GM23338 (cell line): ENCODE measurements at regions not wholly inside any gene's neighbourhood (a gene's known extent, or its start where the extent isn't known, plus 50 kb on each side); places are given as distances from the start of the nearest gene placed in this dataset.

Source experiments
- ATAC-seq: fragments of 200-7000 bp; cut with Tn5 transposase; 3 replicates; pipeline ENCODE4 v1.9.1; 2020
- DNase-seq: peaks from one replicate; pipeline ENCODE4 v3.0.0-alpha.2; 2015; ENCODE audit warnings: low spot score
- H2AFZ ChIP-seq: fragments of 200-600 bp; sonication (generic); 2 replicates; pipeline ENCODE4 v1.8.0; 2016; ENCODE audit warnings: antibody characterized with exemption, mild to moderate bottlenecking, moderate library complexity
- H3F3A ChIP-seq: fragments of 200-600 bp; sonication (generic); replicated peaks from 2 replicates; pipeline ENCODE4 v1.8.0; 2017; ENCODE audit warnings: antibody characterized with exemption, mixed run types, low read depth
- H3K27ac ChIP-seq: fragments of 200-600 bp; sonication (generic); 2 replicates; pipeline ENCODE4 v1.6.1; 2016; ENCODE audit warnings: low read depth
- H3K27me3 ChIP-seq: fragments of 200-600 bp; sonication (generic); 2 replicates; pipeline ENCODE4 v1.8.0; 2016; ENCODE audit warnings: mild to moderate bottlenecking, mixed run types, moderate library complexity; ENCODE audit not compliant: insufficient read depth
- H3K36me3 ChIP-seq: fragments of 200-600 bp; sonication (generic); 2 replicates; pipeline ENCODE4 v1.8.0; 2016; ENCODE audit warnings: mild to moderate bottlenecking; ENCODE audit not compliant: insufficient read depth
- H3K4me1 ChIP-seq: fragments of 200-600 bp; sonication (generic); 2 replicates; pipeline ENCODE4 v1.8.0; 2016; ENCODE audit warnings: mild to moderate bottlenecking, moderate library complexity; ENCODE audit not compliant: insufficient read depth
- H3K4me2 ChIP-seq: fragments of 200-600 bp; sonication (generic); 2 replicates; pipeline ENCODE4 v1.7.1; 2017; ENCODE audit warnings: mixed run types
- H3K4me3 ChIP-seq: fragments of 200-600 bp; sonication (generic); 2 replicates; pipeline ENCODE4 v1.6.1; 2016; ENCODE audit warnings: mixed run types
- H3K79me2 ChIP-seq: fragments of 200-600 bp; sonication (generic); replicated peaks from 2 replicates; pipeline ENCODE4 v1.8.0; 2017; ENCODE audit warnings: mild to moderate bottlenecking; ENCODE audit not compliant: insufficient read depth
- H3K9me2 ChIP-seq: fragments of 200-600 bp; sonication (generic); 2 replicates; pipeline ENCODE4 v1.8.0; 2017; ENCODE audit not compliant: insufficient read depth
- H4K20me1 ChIP-seq: fragments of 200-600 bp; sonication (generic); replicated peaks from 2 replicates; pipeline ENCODE4 v1.8.0; 2017; ENCODE audit warnings: mild to moderate bottlenecking; ENCODE audit not compliant: insufficient read depth
- H3K27ac Mint-ChIP-seq: 2 replicates; pipeline ENCODE4 v1.8.0; 2020; ENCODE audit warnings: inconsistent platforms, mild to moderate bottlenecking, moderate library complexity, mixed read lengths
- H3K27me3 Mint-ChIP-seq: 3 replicates; pipeline ENCODE4 v1.8.0; 2022; ENCODE audit warnings: low read depth, mild to moderate bottlenecking, moderate library complexity, mixed read lengths, inconsistent platforms; ENCODE audit not compliant: insufficient read depth, poor library complexity
- H3K36me3 Mint-ChIP-seq: 3 replicates; pipeline ENCODE4 v1.8.0; 2021; ENCODE audit warnings: low read depth, mild to moderate bottlenecking, inconsistent platforms, moderate library complexity, mixed read lengths
- H3K4me1 Mint-ChIP-seq: 3 replicates; pipeline ENCODE4 v1.8.0; 2020; ENCODE audit warnings: mild to moderate bottlenecking, inconsistent platforms, mixed read lengths
- H3K4me3 Mint-ChIP-seq: 3 replicates; pipeline ENCODE4 v1.8.0; 2021; ENCODE audit warnings: moderate library complexity, mild to moderate bottlenecking, inconsistent platforms, mixed read lengths
- H3K9me3 Mint-ChIP-seq: 3 replicates; pipeline ENCODE4 v1.8.0; 2020; ENCODE audit warnings: moderate library complexity, mild to moderate bottlenecking, inconsistent platforms, mixed read lengths
- CREB1 ChIP-seq: fragments of 250-450 bp; sonication (Bioruptor Pico); IDR thresholded peaks from 2 replicates; pipeline ENCODE4 v1.5.0; 2020; ENCODE audit warnings: low read depth, mild to moderate bottlenecking, moderate library complexity
- EZH2 ChIP-seq: fragments of 200-600 bp; sonication (generic); IDR thresholded peaks from one replicate; pipeline ENCODE4 v1.8.0; 2017; ENCODE audit warnings: antibody characterized with exemption, mild to moderate bottlenecking, low read depth; ENCODE audit not compliant: unreplicated experiment
- EZH2phosphoT487 ChIP-seq: fragments of 200-600 bp; sonication (generic); IDR thresholded peaks from one replicate; pipeline ENCODE4 v1.8.1; 2018; ENCODE audit warnings: antibody characterized with exemption; ENCODE audit not compliant: unreplicated experiment
- JUNB ChIP-seq: IDR thresholded peaks from one replicate; pipeline ENCODE4 v1.6.1; 2016; ENCODE audit warnings: antibody characterized with exemption; ENCODE audit not compliant: unreplicated experiment
- NANOG ChIP-seq: IDR thresholded peaks from 2 replicates; pipeline ENCODE4 v1.6.1; 2016; ENCODE audit warnings: antibody characterized with exemption, borderline replicate concordance
- STAT1 ChIP-seq: IDR thresholded peaks from one replicate; pipeline ENCODE4 v1.6.1; 2016; ENCODE audit warnings: antibody characterized with exemption; ENCODE audit not compliant: unreplicated experiment
- ZNF114 ChIP-seq: fragments of 250-450 bp; sonication (Bioruptor Pico); IDR thresholded peaks from 2 replicates; pipeline ENCODE4 v1.5.0; 2020; ENCODE audit warnings: mild to moderate bottlenecking, moderate library complexity
- ZNF331 ChIP-seq: fragments of 250-450 bp; sonication (Bioruptor Pico); IDR thresholded peaks from 2 replicates; pipeline ENCODE4 v1.5.0; 2020; ENCODE audit warnings: low read depth, mild to moderate bottlenecking, moderate library complexity
- TF ChIP-seq, protein P1 (sequence below): IDR thresholded peaks from 2 replicates; pipeline ENCODE4 v1.6.1; 2016; ENCODE audit warnings: antibody characterized with exemption
- TF ChIP-seq, protein P2 (sequence below): IDR thresholded peaks from one replicate; pipeline ENCODE4 v1.6.1; 2018; ENCODE audit warnings: antibody characterized with exemption; ENCODE audit not compliant: unreplicated experiment

DNA sequence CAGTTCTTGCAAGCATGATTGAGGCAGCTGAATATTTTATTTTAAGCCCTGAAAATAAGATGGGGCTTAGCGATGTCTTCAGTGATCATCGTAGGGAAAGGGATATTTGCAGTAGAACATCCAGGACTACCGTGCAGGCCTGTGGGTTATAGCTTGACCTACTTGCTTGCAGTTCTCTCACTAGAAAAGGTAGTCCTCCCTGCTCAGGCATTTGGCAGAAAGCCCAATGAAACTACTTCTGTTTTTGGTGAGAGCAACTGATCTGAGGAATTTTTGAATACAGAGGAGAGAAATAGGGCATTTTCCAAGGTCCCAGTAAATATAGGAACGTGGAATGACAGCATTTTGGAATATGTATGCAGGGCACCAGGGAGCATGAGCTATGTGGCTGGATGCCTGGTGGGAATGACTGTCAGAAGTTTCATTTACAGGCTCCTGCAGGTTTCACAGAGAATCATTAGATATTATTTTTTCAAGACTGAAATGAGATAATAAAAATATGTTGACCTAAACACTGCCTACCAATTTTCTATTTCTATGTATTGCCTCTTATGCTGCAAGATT is 417.9 kb upstream of the ACTBL2 start (continued):
- TF ChIP-seq, protein P1, sequence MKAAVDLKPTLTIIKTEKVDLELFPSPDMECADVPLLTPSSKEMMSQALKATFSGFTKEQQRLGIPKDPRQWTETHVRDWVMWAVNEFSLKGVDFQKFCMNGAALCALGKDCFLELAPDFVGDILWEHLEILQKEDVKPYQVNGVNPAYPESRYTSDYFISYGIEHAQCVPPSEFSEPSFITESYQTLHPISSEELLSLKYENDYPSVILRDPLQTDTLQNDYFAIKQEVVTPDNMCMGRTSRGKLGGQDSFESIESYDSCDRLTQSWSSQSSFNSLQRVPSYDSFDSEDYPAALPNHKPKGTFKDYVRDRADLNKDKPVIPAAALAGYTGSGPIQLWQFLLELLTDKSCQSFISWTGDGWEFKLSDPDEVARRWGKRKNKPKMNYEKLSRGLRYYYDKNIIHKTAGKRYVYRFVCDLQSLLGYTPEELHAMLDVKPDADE = no peak
- TF ChIP-seq ZNF114 (CRISPR knock-in tag) = no peak
- TF ChIP-seq NANOG = no peak
- no peak for TF ChIP-seq EZH2phosphoT487
- TF ChIP-seq JUNB = no peak
- TF ChIP-seq ZNF331 (CRISPR knock-in tag) = no peak
- TF ChIP-seq CREB1 = no peak
- TF ChIP-seq STAT1 = no peak
- no peak for TF ChIP-seq EZH2
- TF ChIP-seq, protein P2, sequence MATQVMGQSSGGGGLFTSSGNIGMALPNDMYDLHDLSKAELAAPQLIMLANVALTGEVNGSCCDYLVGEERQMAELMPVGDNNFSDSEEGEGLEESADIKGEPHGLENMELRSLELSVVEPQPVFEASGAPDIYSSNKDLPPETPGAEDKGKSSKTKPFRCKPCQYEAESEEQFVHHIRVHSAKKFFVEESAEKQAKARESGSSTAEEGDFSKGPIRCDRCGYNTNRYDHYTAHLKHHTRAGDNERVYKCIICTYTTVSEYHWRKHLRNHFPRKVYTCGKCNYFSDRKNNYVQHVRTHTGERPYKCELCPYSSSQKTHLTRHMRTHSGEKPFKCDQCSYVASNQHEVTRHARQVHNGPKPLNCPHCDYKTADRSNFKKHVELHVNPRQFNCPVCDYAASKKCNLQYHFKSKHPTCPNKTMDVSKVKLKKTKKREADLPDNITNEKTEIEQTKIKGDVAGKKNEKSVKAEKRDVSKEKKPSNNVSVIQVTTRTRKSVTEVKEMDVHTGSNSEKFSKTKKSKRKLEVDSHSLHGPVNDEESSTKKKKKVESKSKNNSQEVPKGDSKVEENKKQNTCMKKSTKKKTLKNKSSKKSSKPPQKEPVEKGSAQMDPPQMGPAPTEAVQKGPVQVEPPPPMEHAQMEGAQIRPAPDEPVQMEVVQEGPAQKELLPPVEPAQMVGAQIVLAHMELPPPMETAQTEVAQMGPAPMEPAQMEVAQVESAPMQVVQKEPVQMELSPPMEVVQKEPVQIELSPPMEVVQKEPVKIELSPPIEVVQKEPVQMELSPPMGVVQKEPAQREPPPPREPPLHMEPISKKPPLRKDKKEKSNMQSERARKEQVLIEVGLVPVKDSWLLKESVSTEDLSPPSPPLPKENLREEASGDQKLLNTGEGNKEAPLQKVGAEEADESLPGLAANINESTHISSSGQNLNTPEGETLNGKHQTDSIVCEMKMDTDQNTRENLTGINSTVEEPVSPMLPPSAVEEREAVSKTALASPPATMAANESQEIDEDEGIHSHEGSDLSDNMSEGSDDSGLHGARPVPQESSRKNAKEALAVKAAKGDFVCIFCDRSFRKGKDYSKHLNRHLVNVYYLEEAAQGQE = no peak

- no peak for ATAC-seq
- Histone ChIP-seq H3K9me2 (0 out of 2 replicates have a peak, but pooled peaks cover 2% of the 10 kb centered on the region), H3K27me3 (no peaks in the 10 kb centered on the region), H3K79me2 (no peaks in the 10 kb centered on the region), H3F3A (no peaks in the 10 kb centered on the region), H3K4me1 (no peaks in the 10 kb centered on the region), H2AFZ (no peak overlapping the region), H3K36me3 (no peaks in the 10 kb centered on the region), H3K4me2 (no peak overlapping the region), H4K20me1 (no peaks in the 10 kb centered on the region), H3K4me3 (no peak overlapping the region), H3K27ac (no peak overlapping the region)
- Mint-ChIP-seq H3K9me3 (no peaks in the 10 kb centered on the region), H3K27ac (no peak overlapping the region), H3K27me3 (no peaks in the 10 kb centered on the region), H3K4me1 (peaks cover 2% of the 10 kb centered on the region; the same call in 2 of the 3 replicates), H3K36me3 (no peaks in the 10 kb centered on the region), H3K4me3 (no peak overlapping the region)
- no peak for DNase-seq
- no peak for TF ChIP-seq EZH2
- no peak for TF ChIP-seq EZH2phosphoT487
- TF ChIP-seq, protein P1 = no peak
- no peak for TF ChIP-seq ZNF114 (CRISPR knock-in tag)
- TF ChIP-seq ZNF331 (CRISPR knock-in tag) = no peak
- TF ChIP-seq STAT1 = no peak
- TF ChIP-seq NANOG = no peak
- TF ChIP-seq, protein P2 = no peak
Observed at GRCh38 chr5:57896576-57896975, 414.0 kb upstream of the ACTBL2 start.
